MM.1S (cell line): ENCODE measurements at regions not wholly inside any gene's neighbourhood (a gene's known extent, or its start where the extent isn't known, plus 50 kb on each side); places are given as distances from the start of the nearest gene placed in this dataset.

Source experiments
- CTCF ChIP-seq: fragments of 300-600 bp; sonication (generic); IDR thresholded peaks from 2 replicates; pipeline ENCODE4 v1.5.1; 2016; ENCODE audit warnings: antibody characterized with exemption, low read length, mixed read lengths
- EZH2 ChIP-seq: fragments of 300-600 bp; sonication (generic); optimal IDR thresholded peaks from 2 replicates; pipeline ENCODE3; 2017; ENCODE audit warnings: low read depth, mild to moderate bottlenecking, antibody characterized with exemption, low read length, mixed read lengths
- EZH2phosphoT487 ChIP-seq: fragments of 300-600 bp; sonication (generic); IDR thresholded peaks from 2 replicates; pipeline ENCODE4 v1.6.1; 2018; ENCODE audit warnings: antibody characterized with exemption, low read length

- TF ChIP-seq EZH2: no peak
- no peak for TF ChIP-seq CTCF
- TF ChIP-seq EZH2phosphoT487: no peak
These were observed 304.4 kb downstream of the SUCLA2 start for GRCh38 chr13:47696674-47697073.
